GM21825 (cell line): ENCODE measurements at regions not wholly inside any gene's neighbourhood (a gene's known extent, or its start where the extent isn't known, plus 50 kb on each side); places are given as distances from the start of the nearest gene placed in this dataset.
"Not testable (repeated sequence)": the region's sequence is repeated elsewhere in the genome, so short reads cannot be mapped to it uniquely, and the experiment has no call there.

ENCODE experiments used
- ATAC-seq: cut with Tn5 transposase; IDR thresholded peaks from one replicate; pipeline ENCODE4 v1.9.1; 2021; ENCODE audit warnings: mild to moderate bottlenecking, moderate library complexity; ENCODE audit not compliant: unreplicated experiment

DNA sequence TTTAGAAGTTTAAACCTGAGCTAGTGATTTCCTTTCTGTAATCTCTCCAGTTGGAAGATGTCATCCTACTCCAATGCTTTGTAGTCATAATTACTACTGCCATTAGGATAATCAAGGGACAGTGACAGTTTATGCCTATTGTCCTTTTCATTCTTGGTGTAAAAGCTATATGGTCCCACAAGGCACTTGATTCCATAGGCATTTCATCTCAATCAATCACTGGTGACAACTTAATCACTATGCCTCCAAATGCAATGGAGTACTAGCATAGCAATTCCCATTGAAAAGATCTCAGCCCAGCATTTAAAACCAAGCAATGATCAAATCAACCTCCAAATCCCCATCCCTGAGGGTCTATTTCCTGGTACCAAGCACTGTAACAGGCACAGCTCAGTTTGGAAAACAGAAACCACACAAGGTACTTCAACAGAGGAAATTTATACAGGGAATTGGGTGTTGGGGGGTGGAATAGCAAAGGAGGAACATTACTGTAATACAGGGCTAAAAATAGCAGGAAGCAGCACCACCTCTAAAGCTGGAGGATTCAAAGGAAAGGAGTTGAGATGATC lies 51.0 kb downstream of the FHIP2A start:
- ATAC-seq = no peak

DNA sequence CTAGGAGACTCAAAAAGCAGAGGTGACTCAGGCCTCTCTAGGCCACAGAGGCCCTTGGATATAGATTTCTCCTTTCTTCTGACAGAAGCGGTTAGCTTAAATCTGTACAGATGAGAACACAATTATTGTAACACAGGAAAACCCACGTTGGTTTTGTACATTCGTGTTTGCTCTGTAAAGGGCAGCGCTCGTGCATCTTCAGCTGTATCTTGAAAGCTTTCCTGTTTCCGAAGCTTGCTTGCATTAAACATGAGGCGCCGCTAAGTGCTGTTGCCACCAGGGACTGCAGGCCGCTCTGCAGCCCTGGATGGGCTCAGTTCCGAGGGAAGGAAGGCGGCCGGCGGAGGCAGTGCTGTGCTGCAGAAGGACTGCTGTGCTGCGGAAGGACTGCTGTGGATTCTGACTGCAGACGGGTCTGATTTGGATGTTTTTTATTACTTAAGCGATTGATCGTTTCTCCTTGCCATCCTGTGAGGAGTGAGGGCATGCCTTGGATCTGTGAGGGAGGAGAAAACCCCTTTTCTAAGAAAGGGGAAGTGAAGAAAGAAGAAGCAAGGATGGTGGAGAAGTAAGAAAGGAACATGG lies 53.3 kb downstream of the FHIP2A start:
- no peak for ATAC-seq

DNA sequence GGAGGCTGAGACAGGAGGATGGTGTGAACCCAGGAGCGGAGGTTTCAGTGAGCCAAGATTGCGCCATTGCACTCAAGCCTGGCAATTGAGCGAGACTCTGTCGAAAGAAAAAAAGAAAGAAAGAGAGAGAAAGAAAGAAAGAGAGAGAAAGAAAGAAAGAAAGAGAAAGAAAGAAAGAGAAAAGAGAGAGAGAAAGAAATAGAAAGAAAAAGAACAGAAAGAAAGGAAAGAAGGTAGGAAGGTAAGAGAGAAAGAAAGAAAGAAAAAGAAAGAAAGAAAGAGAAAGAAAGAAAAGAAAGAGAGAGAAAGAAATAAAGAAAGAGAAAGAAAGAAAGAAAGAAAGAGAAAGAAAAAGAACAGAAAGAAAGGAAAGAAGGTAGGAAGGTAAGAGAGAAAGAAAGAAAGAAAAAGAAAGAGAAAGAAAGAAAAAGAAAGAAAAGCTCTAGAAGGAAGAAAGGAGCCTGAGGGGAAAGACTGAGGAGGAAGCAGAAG lies 54.1 kb downstream of the FHIP2A start:
- ATAC-seq = not testable (repeated sequence)

GRCh38 chr10:114876169-114876568 lies 54.6 kb downstream of the FHIP2A start:
- no peak for ATAC-seq

DNA sequence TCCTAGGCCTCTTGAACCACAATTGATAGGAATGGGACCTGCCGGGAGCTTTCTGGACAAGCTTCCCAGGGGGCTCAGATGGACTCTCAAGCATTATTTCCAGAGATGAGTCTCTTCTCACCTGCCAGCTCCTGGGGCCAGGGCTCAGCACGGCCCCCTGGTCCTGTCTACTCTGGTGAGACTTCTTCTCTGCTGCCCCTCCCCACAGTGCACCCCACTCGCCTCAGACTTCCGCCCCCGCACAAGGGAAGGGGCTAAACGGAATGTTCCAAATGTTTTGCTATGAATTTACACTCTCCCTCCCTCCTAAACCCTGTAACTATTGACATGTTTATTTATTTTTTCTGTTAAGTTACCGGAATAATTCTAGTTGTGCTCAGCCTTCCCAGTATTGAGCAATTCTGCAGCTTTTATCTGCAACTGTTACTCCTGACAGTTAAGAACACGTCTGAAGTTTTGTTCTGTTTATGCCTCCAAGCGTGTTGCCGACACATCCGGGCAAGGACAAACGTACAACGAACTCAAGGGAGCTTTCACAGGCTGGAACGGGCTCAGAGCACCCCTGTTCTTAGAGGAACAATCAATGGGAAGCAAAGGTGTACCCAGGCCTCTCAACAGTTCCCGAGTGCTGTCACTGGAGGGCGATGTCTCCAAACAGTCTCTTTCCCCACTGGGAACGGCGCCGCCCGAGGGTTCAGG lies 55.2 kb downstream of the FHIP2A start:
- ATAC-seq = peak; percentile 85

GRCh38 chr10:114877301-114877644 lies 55.7 kb downstream of the FHIP2A start:
- ATAC-seq = no peak

DNA sequence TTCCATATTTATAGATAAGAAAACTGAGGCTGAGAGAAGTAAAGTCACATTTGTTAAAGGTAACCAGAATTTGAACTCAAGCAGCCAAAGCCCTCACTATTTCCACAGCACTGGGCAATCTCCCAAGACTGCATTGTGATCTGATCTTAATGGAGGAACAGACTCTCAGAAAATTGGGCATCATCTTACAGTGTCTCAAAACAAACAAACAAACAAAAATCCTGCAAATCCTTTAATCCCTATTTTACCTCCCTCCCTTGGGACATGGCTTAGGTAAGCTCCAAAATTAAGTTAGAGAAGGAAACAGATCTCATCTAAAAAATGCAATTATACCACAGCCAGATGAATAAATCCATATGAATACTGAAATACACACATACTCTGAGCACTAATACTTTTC lies 57.5 kb downstream of the FHIP2A start:
- no peak for ATAC-seq

- ATAC-seq = peak; percentile 57
Measured at GRCh38 chr10:114879541-114880158, 58.1 kb downstream of the FHIP2A start.

DNA sequence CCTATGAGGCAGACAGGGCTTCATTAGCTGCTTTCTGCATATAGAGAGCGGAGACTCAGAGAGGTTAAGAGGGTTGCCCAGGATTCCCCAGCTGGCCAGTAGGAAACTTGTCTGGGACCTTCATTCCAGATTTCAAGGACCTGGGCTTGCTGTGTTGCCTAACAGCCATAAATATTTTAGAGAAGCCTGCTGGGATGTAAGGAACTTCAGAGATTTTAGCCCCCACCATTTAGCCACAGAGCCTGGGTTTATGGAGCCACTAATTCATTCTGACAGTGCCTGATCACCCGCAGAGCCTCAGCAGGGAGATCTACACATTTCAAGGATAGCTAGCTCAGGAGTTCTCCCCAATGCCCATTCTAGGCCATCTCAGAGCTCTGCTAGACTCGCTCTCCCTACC lies 56.6 kb upstream of the TRUB1 start:
- no peak for ATAC-seq

DNA sequence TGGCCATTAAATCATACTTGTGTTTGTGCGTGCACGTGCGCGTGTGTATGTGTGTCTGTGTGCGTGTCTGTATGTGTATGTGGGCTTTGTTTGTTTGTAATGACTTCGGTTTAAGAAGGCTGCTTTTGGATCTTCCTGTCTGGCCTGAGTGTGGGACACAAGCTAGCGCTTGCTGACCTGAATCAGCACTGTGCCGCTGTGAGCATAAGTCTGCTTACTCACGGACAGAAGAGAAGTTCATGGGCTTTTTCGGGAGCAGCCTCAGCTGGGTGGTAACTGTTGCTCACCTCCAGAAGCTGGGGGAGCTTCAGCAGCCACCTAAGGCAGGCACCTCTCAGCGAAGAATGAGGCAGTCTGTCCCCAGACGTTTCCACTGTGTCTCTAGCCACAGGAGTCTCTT lies 56.1 kb upstream of the TRUB1 start:
- ATAC-seq = no peak

- no peak for ATAC-seq
Measured at GRCh38 chr10:114885443-114885842, 52.6 kb upstream of the TRUB1 start.
